Psoas muscle (tissue), 7 donors: ENCODE measurements at regions not wholly inside any gene's neighbourhood (a gene's known extent, or its start where the extent isn't known, plus 50 kb on each side); places are given as distances from the start of the nearest gene placed in this dataset.

ENCODE experiments used
- ATAC-seq, 4 donors: fragments of 200-7000 bp; cut with Tn5 transposase; one replicate each; pipeline ENCODE4 v1.9.1; 2020; ENCODE audit warnings: moderate library complexity in 3 of 4, mild to moderate bottlenecking in 2 of 4
- DNase-seq, 2 donors: peaks; one replicate each; pipeline ENCODE4 v3.0.0-alpha.2; 2020
- H3K27ac ChIP-seq: fragments of 200-600 bp; one replicate; pipeline ENCODE4 v1.8.0; 2022
- H3K27me3 ChIP-seq, 3 donors: fragments of 200-600 bp in 1 of 3; one replicate each; pipeline versions ENCODE4 v1.6.1 to v1.8.0; 2013 to 2022; ENCODE audit warnings: low read length in 2 of 3, mild to moderate bottlenecking in 2 of 3, moderate library complexity in 1 of 3; ENCODE audit not compliant: insufficient read depth in 3 of 3
- H3K36me3 ChIP-seq, 2 donors: fragments of 200-600 bp in 1 of 2; one replicate each; pipeline versions ENCODE4 v1.6.1 to v1.8.0; 2013 to 2022; ENCODE audit warnings: low read depth in 1 of 2, mild to moderate bottlenecking in 1 of 2, moderate library complexity in 1 of 2; ENCODE audit not compliant: insufficient read depth in 1 of 2
- H3K4me1 ChIP-seq: fragments of 200-600 bp; one replicate; pipeline ENCODE4 v1.8.0; 2022
- H3K4me3 ChIP-seq: fragments of 200-600 bp; one replicate; pipeline ENCODE4 v1.8.0; 2022; ENCODE audit warnings: mild to moderate bottlenecking
- H3K9me3 ChIP-seq: fragments of 200-600 bp; one replicate; pipeline ENCODE4 v1.8.0; 2022
- WGBS, 3 donors: extraction: QIAGEN DNeasy Blood & Tissue Kit; methylation state at CpG; one replicate each; pipeline versions ENCODE4 v1.1.6 to v1.1.7; 2013; 5-methylcytosine and 5-hydroxymethylcytosine counted together
- intact Hi-C, 2 donors: fragments of 100-400 bp; cut with DNase I; formaldehyde crosslinking; loops; one replicate each; pipeline versions ENCODE4 v1.11.0 to v1.14.2; 2022
- TF ChIP-seq, protein P1 (sequence below): fragments of 200-600 bp; IDR thresholded peaks from one replicate; pipeline ENCODE4 v1.8.0; 2022; ENCODE audit warnings: antibody characterized with exemption
- donor health status: healthy with polysubstance abuse.
- donor health status: DM: no; HTN: no; CAD: no; lungs with moderate emphysema.
- donor health status: Bipolar disorder and iron deficiency.
- donor health status: healthy.
- donor health status: DM: yes; HTN: yes; CAD: no.
- donor health status: DM: no; HTN: no; CAD: no.
- donor health status: DM: yes; HTN: yes; CAD: no.

DNA sequence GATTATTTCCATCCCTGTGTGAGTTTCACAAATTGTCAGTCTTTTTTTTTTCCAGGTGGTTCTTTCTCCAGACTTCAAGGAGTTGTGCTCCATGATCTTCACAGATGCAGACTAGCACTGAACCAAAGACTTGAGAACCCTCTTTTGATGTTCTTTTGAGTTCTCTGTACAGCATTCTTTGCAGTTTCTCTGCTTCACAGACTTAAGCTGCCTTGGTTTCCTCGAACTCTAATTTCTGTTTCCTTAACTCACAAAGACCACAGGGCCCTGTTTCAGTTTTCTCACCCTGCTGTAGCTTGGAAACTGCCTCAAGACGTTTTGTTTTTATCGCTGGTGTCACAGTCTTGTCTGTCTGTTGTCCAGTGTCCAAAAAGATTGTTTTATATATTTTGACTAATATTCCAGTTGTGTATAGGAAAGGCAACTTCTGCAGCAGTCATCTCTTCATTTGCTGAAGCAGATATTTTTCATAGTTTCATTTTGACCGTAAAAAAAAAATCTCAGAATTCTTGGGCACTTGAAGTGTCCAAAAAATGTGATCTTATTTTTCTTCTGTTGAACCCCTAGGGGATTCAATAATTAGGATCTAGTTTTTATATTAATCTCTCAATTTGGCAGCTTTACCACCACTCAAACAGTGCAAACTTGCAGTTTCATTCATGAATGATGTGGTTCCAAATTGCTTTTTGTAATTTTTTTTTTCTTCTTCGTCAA, 97.0 kb upstream of the MC4R start:
- no peaks in the 10 kb centered on the region for H3K4me1 ChIP-seq
- no peaks in the 10 kb centered on the region for H3K9me3 ChIP-seq
- no peaks in the 10 kb centered on the region for H3K36me3 ChIP-seq
- ATAC-seq (no peak), DNase-seq (no peak)
- TF ChIP-seq, protein P1, sequence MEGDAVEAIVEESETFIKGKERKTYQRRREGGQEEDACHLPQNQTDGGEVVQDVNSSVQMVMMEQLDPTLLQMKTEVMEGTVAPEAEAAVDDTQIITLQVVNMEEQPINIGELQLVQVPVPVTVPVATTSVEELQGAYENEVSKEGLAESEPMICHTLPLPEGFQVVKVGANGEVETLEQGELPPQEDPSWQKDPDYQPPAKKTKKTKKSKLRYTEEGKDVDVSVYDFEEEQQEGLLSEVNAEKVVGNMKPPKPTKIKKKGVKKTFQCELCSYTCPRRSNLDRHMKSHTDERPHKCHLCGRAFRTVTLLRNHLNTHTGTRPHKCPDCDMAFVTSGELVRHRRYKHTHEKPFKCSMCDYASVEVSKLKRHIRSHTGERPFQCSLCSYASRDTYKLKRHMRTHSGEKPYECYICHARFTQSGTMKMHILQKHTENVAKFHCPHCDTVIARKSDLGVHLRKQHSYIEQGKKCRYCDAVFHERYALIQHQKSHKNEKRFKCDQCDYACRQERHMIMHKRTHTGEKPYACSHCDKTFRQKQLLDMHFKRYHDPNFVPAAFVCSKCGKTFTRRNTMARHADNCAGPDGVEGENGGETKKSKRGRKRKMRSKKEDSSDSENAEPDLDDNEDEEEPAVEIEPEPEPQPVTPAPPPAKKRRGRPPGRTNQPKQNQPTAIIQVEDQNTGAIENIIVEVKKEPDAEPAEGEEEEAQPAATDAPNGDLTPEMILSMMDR = no peak
- H3K4me3 ChIP-seq = no peak overlapping the region
- H3K27me3 ChIP-seq = no peaks in the 10 kb centered on the region
- 34 to 41% (median 39%) methylated on average over 5 of the region's 5 CpGs for whole genome bisulfite sequencing, 3 donors
- intact Hi-C loops = no loop called here
- H3K27ac ChIP-seq = no peak overlapping the region

DNA sequence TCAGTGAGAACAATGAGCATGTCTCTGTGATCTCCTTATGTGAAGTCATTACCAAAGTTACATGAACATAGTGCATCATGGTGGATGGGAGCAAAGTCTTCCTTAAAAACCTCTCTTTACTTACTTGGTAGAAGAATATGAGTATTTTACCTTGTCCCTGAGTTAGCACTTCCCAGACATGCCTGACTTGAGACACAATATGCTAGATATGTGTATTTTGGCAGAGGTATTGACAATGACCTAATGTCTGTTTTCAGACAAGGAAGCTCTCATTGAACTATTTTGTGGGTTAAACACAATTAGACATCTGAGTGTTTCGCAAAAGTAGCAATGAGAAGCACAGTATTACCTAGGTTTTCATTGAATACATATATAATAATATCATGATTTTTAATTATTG, 99.1 kb upstream of the MC4R start:
- WGBS, 3 donors = 89 to 97% (median 97%) methylated on average over 1 of the region's 1 CpG
- Histone ChIP-seq H3K4me3 (no peak overlapping the region), H3K4me1 (no peaks in the 10 kb centered on the region), H3K9me3 (no peaks in the 10 kb centered on the region), H3K27me3 (no peaks in the 10 kb centered on the region), H3K36me3 (no peaks in the 10 kb centered on the region), H3K27ac (no peak overlapping the region)
- intact Hi-C loops = no loop called here
- ATAC-seq = no peak
- TF ChIP-seq, protein P1 = no peak
- no peak for DNase-seq

DNA sequence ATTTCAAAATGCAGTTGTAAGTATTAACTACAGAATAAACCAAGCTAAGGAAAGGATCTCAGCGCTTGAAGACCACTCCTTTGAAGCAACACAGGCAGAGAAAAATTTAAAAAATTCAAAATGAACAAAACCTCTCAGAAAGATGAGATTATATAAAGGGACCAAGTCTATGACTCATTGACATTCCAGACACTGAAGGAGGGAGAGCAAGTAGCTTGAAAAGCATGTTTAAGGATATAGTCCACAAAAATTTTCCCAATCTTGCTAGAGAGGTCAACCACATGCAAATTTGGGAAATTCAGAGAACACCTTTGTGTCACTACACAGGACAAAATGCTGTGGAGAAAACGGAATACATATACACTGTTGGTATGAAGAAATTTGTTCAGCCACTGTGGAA, 112.6 kb upstream of the MC4R start:
- Histone ChIP-seq H3K9me3 (no peaks in the 10 kb centered on the region), H3K36me3 (no peaks in the 10 kb centered on the region), H3K27ac (no peak overlapping the region), H3K27me3 (no peaks in the 10 kb centered on the region), H3K4me3 (no peak overlapping the region), H3K4me1 (no peaks in the 10 kb centered on the region)
- TF ChIP-seq, protein P1 = no peak
- no peak for ATAC-seq
- DNase-seq = no peak
- WGBS, 3 donors = 82 to 84% (median 82%) methylated on average over 2 of the region's 2 CpGs
- intact Hi-C loops = no loop called here

DNA sequence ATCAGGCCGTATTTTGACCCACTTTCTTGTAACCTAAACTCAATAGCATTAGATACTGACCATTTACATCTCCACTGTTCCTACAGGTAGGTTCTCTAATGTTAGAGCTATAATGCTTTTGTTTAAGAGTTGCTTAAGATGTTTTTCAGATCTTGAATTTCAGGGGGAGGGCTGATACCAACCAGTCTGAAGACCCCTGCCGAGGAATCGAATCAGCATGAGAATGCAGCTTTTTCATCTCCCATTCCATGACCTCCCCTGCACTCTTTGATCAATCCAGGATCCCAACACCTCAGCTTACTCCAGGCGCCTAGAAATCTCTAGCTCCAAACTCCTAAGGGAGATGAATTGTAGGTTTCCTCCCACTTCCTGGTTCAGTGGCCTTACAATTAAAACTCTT, 120.5 kb upstream of the MC4R start:
- Histone ChIP-seq H3K4me3 (no peak overlapping the region), H3K36me3 (no peaks in the 10 kb centered on the region), H3K9me3 (no peaks in the 10 kb centered on the region), H3K4me1 (no peaks in the 10 kb centered on the region), H3K27me3 (no peaks in the 10 kb centered on the region), H3K27ac (no peak overlapping the region)
- intact Hi-C loops = no loop called here
- TF ChIP-seq, protein P1 = no peak
- 51 to 53% (median 52%) methylated on average over 4 of the region's 4 CpGs for WGBS, 3 donors
- ATAC-seq = no peak
- DNase-seq = no peak

DNA sequence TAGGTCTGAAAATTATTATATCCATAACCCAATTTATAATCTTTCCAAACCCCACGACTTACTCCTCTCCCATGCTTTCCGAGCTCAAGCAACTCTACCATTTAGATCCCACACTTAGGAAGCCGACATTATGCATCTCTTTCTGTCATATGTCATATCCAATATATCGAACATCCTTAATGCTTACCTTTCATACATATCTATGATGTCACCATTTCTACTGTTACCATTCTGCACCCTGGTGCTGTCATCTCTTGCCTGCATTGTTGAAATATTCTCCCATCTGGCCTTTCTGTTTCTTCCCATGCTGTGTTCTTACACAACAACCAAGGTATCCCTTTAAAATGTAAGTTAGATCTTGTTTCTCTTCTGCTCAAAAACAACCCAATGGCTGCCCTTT, 127.1 kb upstream of the MC4R start:
- WGBS, 3 donors = 93 to 96% (median 96%) methylated on average over 4 of the region's 4 CpGs

More for the DNA sequence above, 127.1 kb upstream of the MC4R start:
- H3K4me1 ChIP-seq = no peaks in the 10 kb centered on the region
- H3K9me3 ChIP-seq = no peaks in the 10 kb centered on the region
- ATAC-seq (no peak), DNase-seq (no peak)
- no peaks in the 10 kb centered on the region for H3K36me3 ChIP-seq
- intact Hi-C loops = no loop called here
- H3K4me3 ChIP-seq = no peak overlapping the region
- TF ChIP-seq, protein P1 = no peak
- no peaks in the 10 kb centered on the region for H3K27me3 ChIP-seq
- H3K27ac ChIP-seq = no peak overlapping the region
